HEK293 (cell line): ENCODE measurements at regions not wholly inside any gene's neighbourhood (a gene's known extent, or its start where the extent isn't known, plus 50 kb on each side); places are given as distances from the start of the nearest gene placed in this dataset.

Experiments
- TCF7L2 ChIP-seq: IDR thresholded peaks from 2 replicates; pipeline ENCODE4 v1.6.1; 2011; ENCODE audit warnings: low read depth, mild to moderate bottlenecking, inconsistent platforms, low read length, moderate library complexity, borderline replicate concordance
- ZBTB7A ChIP-seq: fragments of 450-650 bp; formaldehyde crosslinking; IDR thresholded peaks from 2 replicates; pipeline ENCODE4 v1.5.1; 2016; ENCODE audit warnings: low read depth, missing biosample characterization, missing genetic modification characterization
- ZNF112 ChIP-seq: fragments of 450-650 bp; formaldehyde crosslinking; IDR thresholded peaks from 2 replicates; pipeline ENCODE4 v1.5.0; 2017; ENCODE audit warnings: missing biosample characterization, missing genetic modification characterization
- ZNF202 ChIP-seq: fragments of 450-650 bp; formaldehyde crosslinking; IDR thresholded peaks from 2 replicates; pipeline ENCODE4 v1.5.1; 2016; ENCODE audit warnings: missing biosample characterization, missing genetic modification characterization, borderline replicate concordance
- ZNF274 ChIP-seq, 2 experiments: fragments of 200-500 bp in 1 of 2; fragments of 450-650 bp in 1 of 2; sonication (Bioruptor generic) in 1 of 2; formaldehyde crosslinking in 1 of 2; IDR thresholded peaks; 2 replicates each; pipeline versions ENCODE4 v1.5.1 to v1.6.1; 2014 to 2016; ENCODE audit warnings: borderline replicate concordance in 1 of 2, inconsistent platforms in 1 of 2, low read length in 1 of 2, missing biosample characterization in 1 of 2, missing genetic modification characterization in 1 of 2
- ZNF311 ChIP-seq: fragments of 450-650 bp; formaldehyde crosslinking; IDR thresholded peaks from 2 replicates; pipeline ENCODE4 v1.5.1; 2017; ENCODE audit warnings: missing biosample characterization, missing genetic modification characterization, borderline replicate concordance
- ZNF549 ChIP-seq: fragments of 450-650 bp; IDR thresholded peaks from 2 replicates; pipeline ENCODE4 v1.5.1; 2018; ENCODE audit warnings: missing biosample characterization, missing genetic modification characterization, mild to moderate bottlenecking, inconsistent platforms, moderate library complexity
- ZNF626 ChIP-seq: fragments of 450-650 bp; sonication (Bioruptor Pico); formaldehyde crosslinking; IDR thresholded peaks from 2 replicates; pipeline ENCODE4 v1.5.1; 2018; ENCODE audit warnings: missing biosample characterization, missing genetic modification characterization, inconsistent platforms
- TF ChIP-seq, protein P1 (sequence below): fragments of 450-650 bp; formaldehyde crosslinking; IDR thresholded peaks from 2 replicates; pipeline ENCODE4 v1.5.1; 2016; ENCODE audit warnings: missing biosample characterization, missing genetic modification characterization
- TF ChIP-seq, protein P2 (sequence below): fragments of 450-650 bp; formaldehyde crosslinking; IDR thresholded peaks from 2 replicates; pipeline ENCODE4 v1.5.1; 2016; ENCODE audit warnings: missing biosample characterization, missing genetic modification characterization
- TF ChIP-seq, protein P3 (sequence below): IDR thresholded peaks from 2 replicates; pipeline ENCODE4 v1.6.1; 2011; ENCODE audit warnings: mild to moderate bottlenecking, low read depth, low read length, borderline replicate concordance
- TF ChIP-seq, protein P4 (sequence below): fragments of 450-650 bp; formaldehyde crosslinking; IDR thresholded peaks from 2 replicates; pipeline ENCODE4 v1.5.1; 2017; ENCODE audit warnings: missing biosample characterization, missing genetic modification characterization
- TF ChIP-seq, protein P5 (sequence below): fragments of 450-650 bp; formaldehyde crosslinking; IDR thresholded peaks from 2 replicates; pipeline ENCODE4 v1.5.1; 2016; ENCODE audit warnings: missing biosample characterization, missing genetic modification characterization

DNA sequence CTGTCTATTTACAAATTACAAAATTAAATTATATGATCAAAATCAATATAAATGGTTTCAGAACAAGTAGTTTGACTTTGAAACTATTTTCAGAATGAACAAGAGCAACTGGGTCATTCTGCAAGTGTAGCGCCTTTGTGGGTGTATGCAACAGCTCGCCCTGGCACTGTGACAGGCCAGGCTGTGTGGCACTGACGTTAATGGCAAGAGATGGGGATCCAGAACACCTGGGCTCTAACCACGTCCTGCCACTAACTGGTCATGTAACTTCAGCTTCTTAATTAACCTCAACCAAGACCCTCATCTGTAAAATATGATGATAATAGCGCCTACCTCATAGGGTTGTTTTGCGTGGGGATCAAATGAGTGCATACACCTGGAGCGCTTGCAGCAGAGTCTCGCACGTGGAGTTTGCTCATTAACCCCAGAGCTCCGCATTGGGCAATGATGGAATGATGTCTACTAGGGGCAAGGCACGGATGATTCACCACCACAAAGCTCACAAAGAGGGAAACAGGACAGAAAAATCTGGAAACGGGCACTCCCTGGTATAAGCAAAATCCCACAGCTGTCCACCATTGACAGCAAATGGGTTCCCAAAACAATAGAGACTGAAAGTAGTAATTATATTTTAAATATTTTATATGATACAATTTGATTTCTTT lies 639.4 kb downstream of the SEMA5A start:
- TF ChIP-seq, protein P1, sequence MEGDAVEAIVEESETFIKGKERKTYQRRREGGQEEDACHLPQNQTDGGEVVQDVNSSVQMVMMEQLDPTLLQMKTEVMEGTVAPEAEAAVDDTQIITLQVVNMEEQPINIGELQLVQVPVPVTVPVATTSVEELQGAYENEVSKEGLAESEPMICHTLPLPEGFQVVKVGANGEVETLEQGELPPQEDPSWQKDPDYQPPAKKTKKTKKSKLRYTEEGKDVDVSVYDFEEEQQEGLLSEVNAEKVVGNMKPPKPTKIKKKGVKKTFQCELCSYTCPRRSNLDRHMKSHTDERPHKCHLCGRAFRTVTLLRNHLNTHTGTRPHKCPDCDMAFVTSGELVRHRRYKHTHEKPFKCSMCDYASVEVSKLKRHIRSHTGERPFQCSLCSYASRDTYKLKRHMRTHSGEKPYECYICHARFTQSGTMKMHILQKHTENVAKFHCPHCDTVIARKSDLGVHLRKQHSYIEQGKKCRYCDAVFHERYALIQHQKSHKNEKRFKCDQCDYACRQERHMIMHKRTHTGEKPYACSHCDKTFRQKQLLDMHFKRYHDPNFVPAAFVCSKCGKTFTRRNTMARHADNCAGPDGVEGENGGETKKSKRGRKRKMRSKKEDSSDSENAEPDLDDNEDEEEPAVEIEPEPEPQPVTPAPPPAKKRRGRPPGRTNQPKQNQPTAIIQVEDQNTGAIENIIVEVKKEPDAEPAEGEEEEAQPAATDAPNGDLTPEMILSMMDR (tag by site-specific recombination): no peak
- TF ChIP-seq, protein P2, sequence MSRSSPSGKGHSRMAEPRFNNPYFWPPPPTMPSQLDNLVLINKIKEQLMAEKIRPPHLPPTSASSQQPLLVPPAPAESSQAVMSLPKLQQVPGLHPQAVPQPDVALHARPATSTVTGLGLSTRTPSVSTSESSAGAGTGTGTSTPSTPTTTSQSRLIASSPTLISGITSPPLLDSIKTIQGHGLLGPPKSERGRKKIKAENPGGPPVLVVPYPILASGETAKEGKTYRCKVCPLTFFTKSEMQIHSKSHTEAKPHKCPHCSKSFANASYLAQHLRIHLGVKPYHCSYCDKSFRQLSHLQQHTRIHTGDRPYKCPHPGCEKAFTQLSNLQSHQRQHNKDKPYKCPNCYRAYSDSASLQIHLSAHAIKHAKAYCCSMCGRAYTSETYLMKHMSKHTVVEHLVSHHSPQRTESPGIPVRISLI (tag by site-specific recombination): no peak
- TF ChIP-seq ZNF202 (tag by site-specific recombination): no peak
- TF ChIP-seq ZNF549: no peak
- TF ChIP-seq, protein P3, sequence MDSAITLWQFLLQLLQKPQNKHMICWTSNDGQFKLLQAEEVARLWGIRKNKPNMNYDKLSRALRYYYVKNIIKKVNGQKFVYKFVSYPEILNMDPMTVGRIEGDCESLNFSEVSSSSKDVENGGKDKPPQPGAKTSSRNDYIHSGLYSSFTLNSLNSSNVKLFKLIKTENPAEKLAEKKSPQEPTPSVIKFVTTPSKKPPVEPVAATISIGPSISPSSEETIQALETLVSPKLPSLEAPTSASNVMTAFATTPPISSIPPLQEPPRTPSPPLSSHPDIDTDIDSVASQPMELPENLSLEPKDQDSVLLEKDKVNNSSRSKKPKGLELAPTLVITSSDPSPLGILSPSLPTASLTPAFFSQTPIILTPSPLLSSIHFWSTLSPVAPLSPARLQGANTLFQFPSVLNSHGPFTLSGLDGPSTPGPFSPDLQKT: no peak
- no peak for TF ChIP-seq TCF7L2
- no peak for TF ChIP-seq ZNF311
- TF ChIP-seq, protein P4, sequence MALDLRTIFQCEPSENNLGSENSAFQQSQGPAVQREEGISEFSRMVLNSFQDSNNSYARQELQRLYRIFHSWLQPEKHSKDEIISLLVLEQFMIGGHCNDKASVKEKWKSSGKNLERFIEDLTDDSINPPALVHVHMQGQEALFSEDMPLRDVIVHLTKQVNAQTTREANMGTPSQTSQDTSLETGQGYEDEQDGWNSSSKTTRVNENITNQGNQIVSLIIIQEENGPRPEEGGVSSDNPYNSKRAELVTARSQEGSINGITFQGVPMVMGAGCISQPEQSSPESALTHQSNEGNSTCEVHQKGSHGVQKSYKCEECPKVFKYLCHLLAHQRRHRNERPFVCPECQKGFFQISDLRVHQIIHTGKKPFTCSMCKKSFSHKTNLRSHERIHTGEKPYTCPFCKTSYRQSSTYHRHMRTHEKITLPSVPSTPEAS (tag by site-specific recombination): no peak
- TF ChIP-seq ZNF626 (tag by site-specific recombination): no peak
- TF ChIP-seq ZNF112 (tag by site-specific recombination): no peak
- TF ChIP-seq, protein P5, sequence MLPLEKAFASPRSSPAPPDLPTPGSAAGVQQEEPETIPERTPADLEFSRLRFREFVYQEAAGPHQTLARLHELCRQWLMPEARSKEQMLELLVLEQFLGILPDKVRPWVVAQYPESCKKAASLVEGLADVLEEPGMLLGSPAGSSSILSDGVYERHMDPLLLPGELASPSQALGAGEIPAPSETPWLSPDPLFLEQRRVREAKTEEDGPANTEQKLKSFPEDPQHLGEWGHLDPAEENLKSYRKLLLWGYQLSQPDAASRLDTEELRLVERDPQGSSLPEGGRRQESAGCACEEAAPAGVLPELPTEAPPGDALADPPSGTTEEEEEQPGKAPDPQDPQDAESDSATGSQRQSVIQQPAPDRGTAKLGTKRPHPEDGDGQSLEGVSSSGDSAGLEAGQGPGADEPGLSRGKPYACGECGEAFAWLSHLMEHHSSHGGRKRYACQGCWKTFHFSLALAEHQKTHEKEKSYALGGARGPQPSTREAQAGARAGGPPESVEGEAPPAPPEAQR: no peak
- no peak for TF ChIP-seq ZBTB7A (tag by site-specific recombination)
- no peak for TF ChIP-seq ZNF274 (IDR thresholded peaks at IDR 0.05; ENCODE audit: low read length)
- no peak for TF ChIP-seq ZNF274 (tag by site-specific recombination; IDR thresholded peaks at IDR 0.05; ENCODE audit: borderline replicate concordance)
